Dedifferentiated amniotic fluid mesenchymal stem cell (primary cell): ENCODE measurements at regions not wholly inside any gene's neighbourhood (a gene's known extent, or its start where the extent isn't known, plus 50 kb on each side); places are given as distances from the start of the nearest gene placed in this dataset.
A peak's percentile ranks its signal among the peaks of the same experiment; 100 is the strongest.

ENCODE experiments used
- DNase-seq: peaks from one replicate; pipeline ENCODE4 v3.0.0-alpha.2; 2016; ENCODE audit errors: extremely low spot score

DNA sequence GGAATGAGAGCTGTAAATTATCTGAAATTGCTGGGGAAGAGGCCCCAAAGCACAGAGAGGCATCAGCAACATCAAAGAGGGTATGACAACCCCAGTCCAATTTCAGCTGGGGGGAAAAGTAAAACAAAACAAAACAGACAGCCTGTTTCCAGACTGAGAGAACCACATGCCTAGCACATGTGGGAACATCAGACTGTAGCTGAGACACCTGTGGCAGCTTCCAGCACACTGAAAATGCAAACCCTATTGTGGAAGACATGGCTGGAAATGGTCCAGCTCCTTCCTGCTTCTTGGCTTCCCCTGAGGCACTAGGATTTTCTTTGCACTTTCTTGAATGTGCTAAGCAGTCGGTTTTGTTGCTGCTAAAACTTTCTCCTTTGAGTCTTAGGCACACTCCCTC is 240.9 kb upstream of the STS start:
- no peak for DNase-seq

- DNase-seq, result no peak
These were observed 243.4 kb upstream of the STS start for GRCh38 chrX:6904156-6904555.

- no peak for DNase-seq
These were observed 249.1 kb upstream of the STS start for GRCh38 chrX:6898371-6898770.

- no peak for DNase-seq
These were observed 256.1 kb upstream of the STS start for GRCh38 chrX:6891404-6891803.

GRCh38 chrX:6890544-6891261 is 256.8 kb upstream of the STS start:
- no peak for DNase-seq

GRCh38 chrX:6885909-6886308 is 261.6 kb upstream of the STS start:
- DNase-seq, result no peak

DNA sequence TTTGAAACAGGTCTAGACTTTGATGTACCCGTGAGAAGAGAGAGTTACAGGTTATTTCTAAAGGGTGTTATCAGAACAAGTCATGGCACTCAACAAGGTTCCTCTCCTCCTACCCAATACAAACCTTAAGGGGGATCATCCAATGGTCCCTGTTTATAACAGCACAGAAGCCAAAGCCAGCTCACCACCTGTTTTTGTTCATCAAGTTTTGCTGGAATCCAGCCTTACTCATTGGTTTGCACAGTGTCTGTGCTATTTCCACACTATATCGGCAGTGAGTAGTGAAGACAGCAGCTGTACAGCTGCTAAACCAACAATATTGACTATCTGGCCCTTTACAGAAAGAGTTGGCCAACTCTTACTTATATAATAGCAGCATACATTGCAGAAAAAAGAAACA is 262.1 kb upstream of the STS start:
- no peak for DNase-seq

GRCh38 chrX:6861456-6861855 is 286.1 kb upstream of the STS start:
- DNase-seq, result no peak

DNA sequence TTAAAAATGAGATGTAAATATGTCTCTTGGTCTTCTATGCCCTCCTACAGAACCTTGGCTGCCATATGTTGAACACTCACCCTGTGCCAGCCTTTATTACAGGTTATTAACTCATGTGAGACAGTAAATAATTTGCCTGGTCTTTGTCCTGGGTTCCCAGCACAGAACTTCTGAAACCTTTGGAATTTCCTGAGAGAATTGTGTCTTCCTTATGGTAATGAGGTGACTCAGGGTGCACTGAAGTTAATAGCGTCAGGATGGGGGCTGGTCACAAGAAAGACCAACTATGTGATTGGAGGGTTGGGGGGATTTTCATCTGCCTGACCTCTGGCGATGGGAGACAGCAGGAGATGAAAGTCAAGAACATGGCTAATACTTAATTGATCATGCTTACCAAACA is 289.8 kb upstream of the STS start:
- DNase-seq, result no peak

DNA sequence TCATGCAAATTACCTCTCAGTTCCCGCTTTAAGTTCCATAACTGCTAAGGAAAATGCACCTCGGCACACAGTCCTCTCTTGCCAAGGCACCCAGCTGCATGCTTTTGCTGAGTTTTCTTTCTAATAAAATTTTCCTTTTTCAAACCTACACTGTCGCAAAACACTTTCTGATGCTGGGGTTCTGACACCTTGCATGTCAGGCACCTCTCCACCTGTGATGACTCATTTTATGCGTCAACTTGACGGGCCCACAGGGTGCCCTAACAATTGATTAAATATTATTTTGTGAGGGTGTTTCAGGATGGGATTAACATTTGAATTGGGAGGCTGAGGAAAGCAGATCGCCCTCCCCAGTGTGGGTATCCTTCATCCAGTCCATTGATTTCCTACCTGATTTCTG is 291.0 kb upstream of the STS start:
- DNase-seq, result no peak

DNA sequence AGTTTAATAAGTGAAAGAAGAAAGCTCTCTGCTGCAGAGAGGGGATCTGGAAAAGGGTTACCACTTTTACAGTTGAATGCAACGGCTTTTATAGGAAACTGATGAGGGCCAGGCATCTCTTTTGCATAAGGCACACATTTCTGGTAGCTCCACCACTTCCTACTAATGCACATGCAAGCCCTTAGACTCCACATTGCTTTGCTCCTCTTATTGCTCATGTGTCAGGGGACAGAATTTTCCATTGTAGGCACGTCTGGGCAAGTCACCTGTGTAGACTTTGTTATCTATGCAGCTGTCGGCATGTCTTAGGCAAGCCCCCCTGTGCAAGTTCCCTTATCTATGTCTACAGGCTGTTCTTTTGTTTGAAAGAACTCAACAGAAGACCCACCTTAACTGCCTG is 294.6 kb upstream of the STS start:
- DNase-seq, result no peak

- DNase-seq, result no peak
These were observed 295.4 kb upstream of the STS start for GRCh38 chrX:6852121-6852520.

- DNase-seq, result no peak
These were observed 296.4 kb upstream of the STS start for GRCh38 chrX:6851140-6851539.

- DNase-seq, result peak; percentile 57
These were observed 297.6 kb upstream of the STS start for GRCh38 chrX:6849716-6850414.

DNA sequence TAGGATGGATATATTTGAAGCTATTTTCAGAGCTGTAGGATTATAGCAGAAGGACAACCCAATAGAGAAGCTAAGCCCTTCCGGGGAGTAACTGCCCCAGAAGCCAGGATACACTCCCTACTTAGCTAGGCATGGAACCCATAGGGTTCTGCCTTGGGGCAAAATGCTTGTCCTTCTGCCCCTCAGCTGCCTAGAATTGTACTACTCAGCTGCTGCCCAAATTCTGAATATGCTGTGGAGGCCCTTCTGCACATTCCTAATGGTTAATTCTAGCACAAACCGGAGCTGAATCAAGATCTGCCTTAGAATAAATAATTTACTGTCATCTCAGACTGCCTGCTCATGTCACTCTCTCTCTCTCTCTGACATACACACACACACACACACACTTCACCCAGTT is 297.7 kb upstream of the VCX3A start:
- DNase-seq, result no peak

- no peak for DNase-seq
These were observed 291.9 kb upstream of the VCX3A start for GRCh38 chrX:6826856-6827255.

DNA sequence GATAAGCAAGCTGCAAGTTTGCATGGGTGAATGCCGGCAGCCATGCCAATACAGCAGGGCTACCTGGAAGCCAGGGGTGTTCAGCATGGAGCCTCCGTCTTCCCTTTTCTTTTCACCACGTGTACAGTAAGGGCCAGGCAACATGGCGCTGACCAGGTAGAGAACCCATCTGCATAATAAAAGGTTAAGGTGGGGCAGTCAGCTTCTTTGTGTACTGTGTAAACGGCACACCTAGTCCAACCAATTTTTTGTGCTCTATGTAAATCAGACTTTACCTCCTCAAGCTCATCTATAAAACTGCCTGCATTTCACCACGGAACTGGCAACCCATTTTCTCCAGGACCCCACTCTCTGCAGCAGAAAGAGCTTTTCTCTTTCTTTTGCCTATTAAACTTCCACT is 286.8 kb upstream of the VCX3A start:
- DNase-seq, result no peak

DNA sequence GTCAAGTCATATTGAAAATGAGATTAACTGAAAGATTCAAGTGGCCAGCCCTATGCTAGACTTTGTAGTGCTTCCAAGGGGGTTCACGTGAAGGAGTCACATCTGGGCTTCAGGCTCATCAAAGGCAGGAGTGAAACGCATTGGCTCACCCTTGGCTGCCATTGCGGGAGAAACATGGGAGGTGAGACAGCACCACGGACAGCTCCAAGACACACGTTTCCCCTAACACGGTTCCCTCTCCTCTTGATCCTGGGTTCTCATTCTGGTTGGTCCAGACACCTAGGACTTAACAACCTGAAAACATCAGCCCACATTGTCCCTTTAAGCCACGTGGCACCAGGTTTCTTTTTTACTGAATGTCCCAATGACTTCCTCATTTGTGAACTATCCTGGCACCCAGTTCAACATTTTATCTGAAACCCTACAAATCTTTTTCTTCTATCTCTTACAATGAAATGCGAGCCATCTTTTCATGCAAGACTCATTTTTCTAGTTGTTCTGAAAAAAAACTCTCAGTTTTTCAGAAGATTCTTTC is 279.0 kb upstream of the VCX3A start:
- DNase-seq, result no peak

GRCh38 chrX:6812087-6812486 is 277.2 kb upstream of the VCX3A start:
- no peak for DNase-seq

GRCh38 chrX:6810776-6811175 is 275.9 kb upstream of the VCX3A start:
- no peak for DNase-seq

DNA sequence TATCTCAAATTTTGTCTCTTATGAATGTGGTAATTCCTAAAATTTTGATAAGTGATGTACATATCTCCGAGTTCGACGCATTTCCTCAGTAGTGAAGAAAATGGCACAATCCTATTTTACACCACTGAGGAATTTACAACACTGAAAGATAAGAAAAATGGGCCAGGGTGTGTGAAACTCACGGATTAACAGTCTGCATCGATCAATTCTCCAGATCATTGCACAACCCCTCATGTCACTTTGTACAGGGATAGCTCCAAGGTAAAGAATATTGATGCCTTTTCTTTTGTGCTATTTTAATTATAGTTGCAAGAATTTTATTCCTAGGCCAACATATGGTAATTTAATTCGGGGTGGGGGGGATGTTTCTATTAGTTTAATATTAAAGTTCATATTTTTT is 268.7 kb upstream of the VCX3A start:
- no peak for DNase-seq

DNA sequence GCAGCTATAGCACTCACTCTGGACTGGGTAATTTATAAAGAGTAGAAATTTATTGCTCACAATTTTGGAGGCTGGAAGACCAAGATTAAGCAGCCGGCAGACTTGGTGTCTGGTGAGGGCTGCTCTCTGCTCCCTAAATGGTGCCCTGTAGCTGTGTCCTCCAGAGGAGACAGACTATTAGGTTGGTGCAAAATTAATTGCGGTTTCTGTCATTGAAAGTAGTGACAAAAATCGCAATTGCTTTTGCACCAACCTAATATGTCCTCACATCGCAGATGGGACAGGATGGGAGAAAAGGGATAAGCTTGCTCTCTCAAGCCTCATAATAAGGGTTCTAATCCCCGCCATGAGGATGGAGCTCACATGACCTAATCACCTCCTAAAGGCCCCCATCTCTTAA is 258.1 kb upstream of the VCX3A start:
- no peak for DNase-seq

- no peak for DNase-seq
These were observed 249.0 kb upstream of the VCX3A start for GRCh38 chrX:6783912-6784311.

DNA sequence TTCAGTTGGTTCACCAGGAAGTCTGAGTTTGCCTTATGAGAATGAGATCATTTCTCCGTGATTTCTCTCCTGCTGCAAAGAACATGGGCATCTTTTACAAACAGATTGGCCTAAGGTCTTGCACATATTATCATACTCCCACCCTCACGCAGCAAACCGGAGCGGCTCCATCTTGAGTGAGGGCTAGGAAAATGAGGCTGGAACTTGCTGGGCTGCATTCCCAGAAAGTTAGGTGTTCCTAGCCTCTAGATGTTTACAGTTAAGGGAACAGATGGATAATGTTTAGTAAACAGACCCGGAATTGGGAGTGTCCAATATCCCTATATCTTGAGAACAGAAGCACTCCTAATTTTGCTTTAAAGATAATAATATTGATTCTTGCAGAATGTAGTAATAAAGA is 247.9 kb upstream of the VCX3A start:
- DNase-seq, result no peak
